VCaP (cell line): ENCODE measurements at regions not wholly inside any gene's neighbourhood (a gene's known extent, or its start where the extent isn't known, plus 50 kb on each side); places are given as distances from the start of the nearest gene placed in this dataset.

Experiments
- H3K27ac ChIP-seq: fragments of 450-650 bp; 2 replicates; pipeline ENCODE4 v1.5.1; 2017
- TF ChIP-seq, protein P1 (sequence below): fragments of 450-650 bp; conservative IDR thresholded peaks from 2 replicates; pipeline ENCODE4 v1.5.1; 2017; ENCODE audit warnings: mild to moderate bottlenecking, moderate library complexity

DNA sequence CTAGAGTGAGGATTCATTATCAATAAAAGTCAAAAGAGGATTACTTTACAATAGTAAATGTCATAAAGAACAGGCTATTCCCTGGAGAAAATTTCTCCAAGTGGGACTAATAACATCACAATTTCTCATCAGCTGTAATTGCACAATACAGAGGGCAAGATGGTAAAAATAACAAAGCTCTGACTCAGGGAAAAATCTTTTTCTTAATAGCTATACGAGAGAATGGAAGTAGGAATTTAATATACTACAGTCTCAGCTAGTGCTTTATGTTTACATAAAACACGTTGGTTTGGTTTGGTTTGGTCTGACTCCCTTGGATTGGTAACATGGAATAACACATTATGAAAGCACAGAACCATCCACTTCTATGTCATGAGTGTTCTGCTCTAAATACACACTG is 397.6 kb downstream of the LRRIQ3 start:
- TF ChIP-seq, protein P1, sequence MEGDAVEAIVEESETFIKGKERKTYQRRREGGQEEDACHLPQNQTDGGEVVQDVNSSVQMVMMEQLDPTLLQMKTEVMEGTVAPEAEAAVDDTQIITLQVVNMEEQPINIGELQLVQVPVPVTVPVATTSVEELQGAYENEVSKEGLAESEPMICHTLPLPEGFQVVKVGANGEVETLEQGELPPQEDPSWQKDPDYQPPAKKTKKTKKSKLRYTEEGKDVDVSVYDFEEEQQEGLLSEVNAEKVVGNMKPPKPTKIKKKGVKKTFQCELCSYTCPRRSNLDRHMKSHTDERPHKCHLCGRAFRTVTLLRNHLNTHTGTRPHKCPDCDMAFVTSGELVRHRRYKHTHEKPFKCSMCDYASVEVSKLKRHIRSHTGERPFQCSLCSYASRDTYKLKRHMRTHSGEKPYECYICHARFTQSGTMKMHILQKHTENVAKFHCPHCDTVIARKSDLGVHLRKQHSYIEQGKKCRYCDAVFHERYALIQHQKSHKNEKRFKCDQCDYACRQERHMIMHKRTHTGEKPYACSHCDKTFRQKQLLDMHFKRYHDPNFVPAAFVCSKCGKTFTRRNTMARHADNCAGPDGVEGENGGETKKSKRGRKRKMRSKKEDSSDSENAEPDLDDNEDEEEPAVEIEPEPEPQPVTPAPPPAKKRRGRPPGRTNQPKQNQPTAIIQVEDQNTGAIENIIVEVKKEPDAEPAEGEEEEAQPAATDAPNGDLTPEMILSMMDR = no peak
- no peak overlapping the region for H3K27ac ChIP-seq

DNA sequence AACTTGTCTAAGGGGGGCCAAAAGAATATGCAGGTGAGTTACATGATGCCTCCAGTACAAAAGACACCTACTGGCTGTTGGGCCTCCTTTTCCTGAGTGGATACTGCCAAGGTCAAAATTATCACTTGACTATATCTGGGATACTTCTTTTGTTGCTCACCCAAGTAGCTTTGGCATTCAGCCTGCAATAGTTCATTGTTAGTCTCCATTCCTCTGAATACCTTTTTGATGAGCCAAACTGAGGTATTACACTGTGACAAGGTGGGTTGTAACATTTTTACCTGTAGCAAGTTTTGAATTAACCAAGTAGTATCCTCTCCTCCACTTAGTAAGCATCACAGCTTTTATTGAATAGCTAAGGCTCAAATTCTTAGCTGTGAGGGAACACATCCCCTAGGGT is 408.0 kb downstream of the LRRIQ3 start:
- TF ChIP-seq, protein P1 = no peak
- no peak overlapping the region for H3K27ac ChIP-seq

DNA sequence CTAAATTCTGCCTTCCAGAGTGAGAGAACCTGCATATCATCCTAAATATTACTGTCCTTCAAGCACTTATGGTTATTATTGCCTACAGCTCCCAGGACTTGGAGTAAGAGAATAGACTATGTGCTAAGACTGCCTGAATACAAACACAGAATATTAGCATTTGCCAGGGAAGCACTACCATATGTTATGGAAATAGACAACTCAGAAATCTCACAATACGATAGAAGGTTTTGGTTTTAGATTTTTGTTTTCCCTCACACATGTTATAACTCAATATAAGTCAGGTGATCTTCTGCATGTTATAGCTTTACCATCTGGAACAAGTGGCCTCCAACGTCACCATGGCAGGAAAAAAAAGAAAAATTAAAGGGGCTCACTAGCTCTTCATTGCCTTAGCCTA is 413.9 kb downstream of the LRRIQ3 start:
- no peak overlapping the region for H3K27ac ChIP-seq
- TF ChIP-seq, protein P1 = no peak

DNA sequence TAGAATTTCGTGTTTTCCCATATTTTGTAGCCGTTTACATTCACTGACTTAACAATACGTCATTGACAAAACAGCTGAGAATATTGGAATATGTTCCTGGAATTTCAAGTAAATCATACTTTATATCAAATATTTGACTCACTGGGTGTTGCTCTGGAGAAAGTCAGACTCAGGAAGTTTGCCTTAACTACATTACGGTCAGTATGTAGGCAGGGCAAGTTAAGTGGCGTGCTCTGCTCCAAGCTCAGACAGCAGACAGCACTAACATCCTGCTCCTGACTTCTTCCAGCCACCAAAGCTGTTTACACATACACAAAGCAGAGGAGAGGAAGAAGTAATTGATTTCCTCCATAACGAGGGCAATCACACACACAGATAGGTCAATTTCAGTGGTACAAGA is 414.6 kb downstream of the LRRIQ3 start:
- TF ChIP-seq, protein P1 = no peak
- H3K27ac ChIP-seq = no peak overlapping the region

DNA sequence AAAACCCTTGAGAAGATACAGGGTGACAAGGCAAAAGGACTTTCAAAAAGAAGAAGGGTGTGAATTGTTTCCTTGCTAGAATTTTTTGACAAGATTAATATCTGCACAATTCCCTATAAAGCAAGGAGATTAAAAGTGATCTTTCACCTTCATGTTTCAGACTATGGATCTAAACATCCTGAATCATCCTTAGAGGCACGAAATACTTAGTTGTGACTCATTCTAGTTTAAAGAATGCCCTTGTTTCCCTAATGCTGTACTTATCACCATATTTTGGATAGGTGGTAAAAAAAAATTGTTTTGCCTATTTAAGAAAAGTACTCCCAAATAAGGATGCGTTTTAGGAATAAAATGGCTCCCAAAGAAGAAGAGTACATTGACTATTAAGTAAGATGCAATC is 415.1 kb downstream of the LRRIQ3 start:
- H3K27ac ChIP-seq = no peak overlapping the region

DNA sequence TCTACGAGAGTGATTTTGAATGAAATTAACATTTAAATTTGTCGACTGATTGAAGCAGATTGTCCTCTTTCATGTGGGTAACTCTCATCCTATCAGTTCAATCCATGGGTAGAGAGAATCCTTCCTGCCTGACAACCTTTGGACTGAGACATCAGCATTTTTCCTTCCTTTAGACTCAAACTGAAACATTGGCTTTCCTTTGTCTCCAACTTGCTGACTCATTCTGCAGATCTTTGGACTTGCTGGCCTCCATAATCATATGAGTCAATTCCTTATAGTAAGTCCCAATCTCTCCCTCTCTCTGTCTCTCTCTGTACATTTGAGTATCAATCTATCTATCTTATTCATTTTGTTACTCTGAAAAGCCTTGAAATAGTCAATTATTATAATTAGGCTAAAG is 416.7 kb downstream of the LRRIQ3 start:
- no peak overlapping the region for H3K27ac ChIP-seq
- TF ChIP-seq, protein P1 = no peak

More for the DNA sequence above, 415.1 kb downstream of the LRRIQ3 start:
- TF ChIP-seq, protein P1 = no peak

DNA sequence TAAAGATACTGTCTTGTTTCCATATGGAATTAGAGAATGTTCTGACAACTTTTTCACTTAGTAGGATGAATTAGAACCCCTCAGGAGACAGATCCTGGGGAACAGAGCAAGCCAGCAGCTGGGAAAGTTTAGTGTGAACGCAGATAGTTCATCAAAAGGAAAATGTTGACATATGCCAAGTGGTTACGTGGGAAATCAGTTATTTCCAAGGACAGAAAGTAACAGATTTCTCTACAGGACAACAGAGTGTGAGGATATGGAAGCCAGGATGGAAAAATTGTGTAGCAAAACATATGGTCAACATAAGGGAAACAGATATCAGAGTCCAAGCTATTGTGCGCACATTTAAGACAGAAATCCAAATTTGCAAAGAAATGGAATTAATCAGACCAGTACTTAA is 419.5 kb downstream of the LRRIQ3 start:
- no peak overlapping the region for H3K27ac ChIP-seq
- TF ChIP-seq, protein P1 = no peak

DNA sequence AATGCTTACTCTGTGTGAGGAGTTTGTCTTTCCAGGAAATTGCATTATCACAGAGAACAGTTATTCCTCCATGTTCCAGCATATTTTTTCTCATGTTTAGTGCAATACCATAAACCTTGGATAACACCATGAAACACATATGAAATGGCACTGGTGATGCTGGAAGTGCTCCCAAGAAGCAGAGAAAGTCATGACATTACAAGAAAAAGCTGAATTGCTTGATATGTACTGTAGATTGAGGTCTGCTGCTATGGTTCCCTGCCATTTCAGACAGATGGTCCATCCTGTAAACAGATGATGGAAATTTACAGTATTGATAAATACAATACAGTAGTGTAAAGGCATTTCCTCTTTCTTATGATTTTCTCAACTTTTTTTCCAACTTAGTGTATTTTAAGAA is 422.1 kb downstream of the LRRIQ3 start:
- TF ChIP-seq, protein P1 = no peak
- H3K27ac ChIP-seq = no peak overlapping the region
